IMR-90 (cell line): ENCODE measurements at regions not wholly inside any gene's neighbourhood (a gene's known extent, or its start where the extent isn't known, plus 50 kb on each side); places are given as distances from the start of the nearest gene placed in this dataset.

ENCODE experiments used
- ATAC-seq: fragments of 200-7000 bp; cut with Tn5 transposase; 2 replicates; pipeline ENCODE4 v1.9.1; 2020; ENCODE audit warnings: low read depth, mild to moderate bottlenecking, moderate library complexity
- BruUV-seq: library from RNA; stranded (reverse); fragments of 400-500 nt; replicated peaks from 2 replicates; lab custom pipeline; 2021; lab: Mats Ljungman, UMichigan
- CTCF ChIA-PET: fragments of 300-600 bp; formaldehyde crosslinking; extraction: SDS; loops from one replicate; lab custom pipeline; 2021; ENCODE audit warnings: antibody characterized with exemption; lab: Yijun Ruan, JAX
- POLR2A ChIA-PET: fragments of 300-600 bp; sonication (Branson Sonifier 250); formaldehyde crosslinking; loops from one replicate; lab custom pipeline; 2022; ENCODE audit warnings: antibody characterized with exemption; ENCODE audit not compliant: unreplicated experiment; lab: Charles Lee
- DNase-seq: peaks from one replicate; pipeline ENCODE4 v3.0.0; 2013
- H2AFZ ChIP-seq: replicated peaks from 2 replicates; pipeline ENCODE3; 2013; ENCODE audit warnings: low read length, mild to moderate bottlenecking; ENCODE audit not compliant: poor library complexity
- H2AK5ac ChIP-seq: 2 replicates; pipeline ENCODE4 v1.6.1; 2013; ENCODE audit warnings: low read depth, low read length, inconsistent platforms
- H2AK9ac ChIP-seq: replicated peaks from 2 replicates; pipeline ENCODE3; 2013; ENCODE audit warnings: mild to moderate bottlenecking, low read depth, low read length, moderate library complexity; ENCODE audit not compliant: poor library complexity
- H2BK120ac ChIP-seq: 2 replicates; pipeline ENCODE4 v1.6.1; 2013; ENCODE audit warnings: low read depth, low read length, inconsistent platforms
- H2BK15ac ChIP-seq: 3 replicates; pipeline ENCODE4 v1.6.1; 2013; ENCODE audit warnings: low read depth, low read length, inconsistent platforms
- H2BK20ac ChIP-seq: 2 replicates; pipeline ENCODE4 v1.6.1; 2013; ENCODE audit warnings: low read depth, mild to moderate bottlenecking, inconsistent platforms, low read length, moderate library complexity
- H2BK5ac ChIP-seq: 2 replicates; pipeline ENCODE4 v1.6.1; 2013; ENCODE audit warnings: mild to moderate bottlenecking, low read depth, low read length, inconsistent platforms; ENCODE audit not compliant: poor library complexity, severe bottlenecking
- H3K14ac ChIP-seq: replicated peaks from 2 replicates; pipeline ENCODE4 v1.6.1; 2013; ENCODE audit warnings: low read depth, low read length, inconsistent platforms
- H3K18ac ChIP-seq: 2 replicates; pipeline ENCODE4 v1.6.1; 2013; ENCODE audit warnings: low read depth, low read length, control low read depth
- H3K23ac ChIP-seq: 2 replicates; pipeline ENCODE4 v1.6.1; 2013; ENCODE audit warnings: low read depth, low read length, inconsistent platforms
- H3K27ac ChIP-seq: 2 replicates; pipeline ENCODE4 v1.5.1; 2013; ENCODE audit warnings: mild to moderate bottlenecking, control low read depth, low read length; ENCODE audit not compliant: insufficient read depth
- H3K27me3 ChIP-seq: 2 replicates; pipeline ENCODE4 v1.6.1; 2013; ENCODE audit warnings: low read length; ENCODE audit not compliant: control insufficient read depth, insufficient read depth
- H3K36me3 ChIP-seq: 2 replicates; pipeline ENCODE4 v1.6.1; 2013; ENCODE audit warnings: low read length, mixed read lengths; ENCODE audit not compliant: control insufficient read depth, insufficient read depth
- H3K4ac ChIP-seq: 2 replicates; pipeline ENCODE4 v1.6.1; 2013; ENCODE audit warnings: low read depth, low read length, inconsistent platforms
- H3K4me1 ChIP-seq: 2 replicates; pipeline ENCODE4 v1.6.1; 2013; ENCODE audit warnings: low read length, mixed read lengths; ENCODE audit not compliant: control insufficient read depth, insufficient read depth
- H3K4me2 ChIP-seq: 2 replicates; pipeline ENCODE4 v1.6.1; 2013; ENCODE audit warnings: low read depth, mild to moderate bottlenecking, control low read depth, low read length, moderate library complexity
- H3K4me3 ChIP-seq: 2 replicates; pipeline ENCODE4 v1.5.1; 2013; ENCODE audit warnings: low read depth, mild to moderate bottlenecking, control low read depth, low read length, moderate library complexity; ENCODE audit not compliant: insufficient read depth
- H3K56ac ChIP-seq: 2 replicates; pipeline ENCODE4 v1.6.1; 2013; ENCODE audit warnings: low read length, inconsistent platforms; ENCODE audit not compliant: insufficient read depth; ENCODE audit errors: extremely low read depth
- H3K79me1 ChIP-seq, 2 experiments: 2 replicates each; pipeline ENCODE4 v1.6.1; 2013; ENCODE audit warnings: low read length in 2 of 2, inconsistent platforms in 1 of 2, low read depth in 1 of 2
- H3K9ac ChIP-seq: 2 replicates; pipeline ENCODE4 v1.6.1; 2013; ENCODE audit warnings: low read depth, low read length, control low read depth
- H3K9me1 ChIP-seq: 2 replicates; pipeline ENCODE4 v1.6.1; 2013; ENCODE audit warnings: low read length, inconsistent platforms; ENCODE audit not compliant: insufficient read depth
- H3K9me3 ChIP-seq: 2 replicates; pipeline ENCODE4 v1.6.1; 2013; ENCODE audit warnings: low read length; ENCODE audit not compliant: control insufficient read depth, insufficient read depth
- H4K20me1 ChIP-seq: 2 replicates; pipeline ENCODE4 v1.6.1; 2013; ENCODE audit warnings: low read length, inconsistent platforms; ENCODE audit not compliant: insufficient read depth
- H4K5ac ChIP-seq: 2 replicates; pipeline ENCODE4 v1.6.1; 2013; ENCODE audit warnings: mild to moderate bottlenecking, low read depth, low read length, control low read depth
- H4K8ac ChIP-seq, 2 experiments: 2 replicates each; pipeline ENCODE4 v1.6.1; 2013; ENCODE audit warnings: low read depth in 2 of 2, low read length in 2 of 2, control low read depth in 1 of 2, inconsistent platforms in 1 of 2
- H4K91ac ChIP-seq: 2 replicates; pipeline ENCODE4 v1.6.1; 2013; ENCODE audit warnings: low read depth, low read length, inconsistent platforms; ENCODE audit not compliant: insufficient read depth
- RAD21 ChIP-seq: IDR thresholded peaks from 2 replicates; pipeline ENCODE4 v1.6.1; 2012; ENCODE audit warnings: low read length, improper control_type of control experiment
- WGBS, 2 experiments: methylation state at CpG; one replicate each; pipeline versions ENCODE4 v1.1.5 to v1.1.7; 2013; ENCODE audit warnings: missing lambda C conversion rate in 2 of 2; ENCODE audit not compliant: insufficient read length in 1 of 2; ENCODE audit errors: extremely low coverage in 2 of 2; 5-methylcytosine and 5-hydroxymethylcytosine counted together
- dilution Hi-C: fragments of 300-500 bp; cut with HindIII; formaldehyde crosslinking; loops from one replicate; pipeline ENCODE4 v1.14.3; 2018; ENCODE audit warnings: low sequenced_read_pairs; ENCODE audit not compliant: unreplicated experiment
- in situ Hi-C: fragments of 300-500 bp; cut with MboI; formaldehyde crosslinking; loops from 3 replicates; pipeline ENCODE4 v1.14.3; 2019; ENCODE audit warnings: low sequenced_read_pairs, inconsistent platforms, mixed read lengths
- intact Hi-C: fragments of 100-400 bp; cut with micrococcal nuclease; formaldehyde crosslinking; loops from 2 replicates; pipeline ENCODE4 v1.10.0; 2022

- no peak overlapping the region for H3K23ac ChIP-seq
- in situ Hi-C loops = no loop called here
- BruUV-seq = no TSS peak
Measured at GRCh38 chr11:134728186-134728585, 316.1 kb upstream of the B3GAT1 start.

More at GRCh38 chr11:134728186-134728585, 316.1 kb upstream of the B3GAT1 start:
- Histone ChIP-seq H3K27me3 (no peaks in the 10 kb centered on the region), H4K5ac (no peak overlapping the region), H3K4me1 (no peaks in the 10 kb centered on the region), H3K14ac (no peak overlapping the region), H4K20me1 (no peaks in the 10 kb centered on the region), H2BK20ac (no peak overlapping the region), H2AK9ac (peak overlapping the region; percentile 55), H4K91ac (no peak overlapping the region), H3K9me1 (no peaks in the 10 kb centered on the region), H4K8ac (no peak overlapping the region), H2AFZ (no peak overlapping the region), H3K56ac (no peak overlapping the region), H3K4me2 (no peak overlapping the region), H3K4ac (no peak overlapping the region), H3K36me3 (no peaks in the 10 kb centered on the region), H3K4me3 (no peak overlapping the region), H2AK5ac (no peak overlapping the region), H2BK120ac (no peak overlapping the region), H2BK15ac (no peak overlapping the region), H2BK5ac (no peak overlapping the region), H3K9me3 (peaks cover 45% of the 10 kb centered on the region), H3K18ac (no peak overlapping the region), H3K9ac (no peak overlapping the region), H3K79me1 (no peaks in the 10 kb centered on the region), H3K27ac (no peak overlapping the region)
- dilution Hi-C loops (no loop called here), intact Hi-C loops (no loop called here)
- 37% methylated on average over 6 of the region's 9 CpGs; no CpG with 5 or more reads in 1 of the 2 experiments for WGBS, 2 experiments
- no peak for DNase-seq
- CTCF ChIA-PET = no interaction called here
- ATAC-seq = no peak
- POLR2A ChIA-PET = no interaction called here
- no peak for TF ChIP-seq RAD21
